ENCODE measurements at regions not wholly inside any gene's neighbourhood (a gene's known extent, or its start where the extent isn't known, plus 50 kb on each side); places are given as distances from the start of the nearest gene placed in this dataset.

- TF ChIP-seq ZNF274 (IDR thresholded peaks at IDR 0.05; ENCODE audit: low read length) (no peak), ZNF274 (tag by site-specific recombination; IDR thresholded peaks at IDR 0.05; ENCODE audit: borderline replicate concordance) (no peak), ZNF266 (tag by site-specific recombination; IDR thresholded peaks at IDR 0.05; ENCODE audit: low read depth) (no peak), ZNF140 (tag by site-specific recombination; IDR thresholded peaks at IDR 0.05) (no peak), ZBTB7A (tag by site-specific recombination; IDR thresholded peaks at IDR 0.05; ENCODE audit: low read depth) (no peak), CTCF (tag by site-specific recombination; IDR thresholded peaks at IDR 0.05) (no peak), ZSCAN30 (tag by site-specific recombination; IDR thresholded peaks at IDR 0.05) (no peak), ZBTB1 (tag by site-specific recombination; IDR thresholded peaks at IDR 0.05) (no peak), ZBTB8A (tag by site-specific recombination; IDR thresholded peaks at IDR 0.05) (no peak), ZIC2 (tag by site-specific recombination; IDR thresholded peaks at IDR 0.05) (no peak), KLF1 (tag by site-specific recombination; IDR thresholded peaks at IDR 0.05) (no peak), ZNF529 (tag by site-specific recombination; IDR thresholded peaks at IDR 0.05; ENCODE audit: insufficient replicate concordance) (no peak), ZNF530 (tag by site-specific recombination; IDR thresholded peaks at IDR 0.05; ENCODE audit: low read depth) (no peak), ZNF398 (tag by site-specific recombination; IDR thresholded peaks at IDR 0.05) (no peak), EGR2 (tag by site-specific recombination; IDR thresholded peaks at IDR 0.05; ENCODE audit: low read depth) (no peak)
These were observed 452.3 kb downstream of the ZIC3 start for GRCh38 chrX:138018145-138018799.
